Tibial artery (tissue), 4 donors: ENCODE measurements at regions not wholly inside any gene's neighbourhood (a gene's known extent, or its start where the extent isn't known, plus 50 kb on each side); places are given as distances from the start of the nearest gene placed in this dataset.

Experiments
- DNase-seq, 2 donors: peaks; one replicate each; pipeline ENCODE4 v3.0.0-alpha.2; 2019
- H3K27ac ChIP-seq, 2 donors: fragments of 200-600 bp; sonication (generic) in 1 of 2; 1 replicate in 1 of 2; 2 replicates in 1 of 2; pipeline ENCODE4 v1.5.1; 2018 to 2019; ENCODE audit warnings: mild to moderate bottlenecking in 1 of 2
- H3K27me3 ChIP-seq, 2 donors: fragments of 200-600 bp; sonication (generic) in 1 of 2; one replicate each; pipeline versions ENCODE4 v1.5.1 to v1.6.0; 2016 to 2019
- H3K36me3 ChIP-seq, 3 donors: fragments of 200-600 bp; sonication (generic) in 2 of 3; one replicate each; pipeline ENCODE4 v1.5.1; 2016 to 2019; ENCODE audit warnings: mild to moderate bottlenecking in 2 of 3
- H3K4me1 ChIP-seq, 4 donors: fragments of 200-600 bp; sonication (generic) in 2 of 4; 1 replicate in 3 of 4; 2 replicates in 1 of 4; pipeline ENCODE4 v1.5.1; 2016 to 2019
- H3K4me3 ChIP-seq, 2 donors: fragments of 200-600 bp; sonication (generic) in 1 of 2; 1 replicate in 1 of 2; 2 replicates in 1 of 2; pipeline ENCODE4 v1.5.1; 2018 to 2019; ENCODE audit warnings: mild to moderate bottlenecking in 2 of 2
- H3K9me3 ChIP-seq, 3 donors: fragments of 200-600 bp; sonication (generic) in 1 of 3; one replicate each; pipeline ENCODE4 v1.5.1; 2016 to 2019
- intact Hi-C: fragments of 100-400 bp; cut with DNase I; formaldehyde crosslinking; loops from one replicate; pipeline ENCODE4 v1.15.0; 2023; ENCODE audit warnings: low total_unique reads
- TF ChIP-seq, protein P1 (sequence below), 2 experiments: fragments of 200-600 bp in 1 of 2; fragments of 450-650 bp in 1 of 2; IDR thresholded peaks; one replicate each; pipeline ENCODE4 v1.5.1; 2017 to 2019; ENCODE audit warnings: antibody characterized with exemption in 2 of 2, mild to moderate bottlenecking in 1 of 2, moderate library complexity in 1 of 2

DNA sequence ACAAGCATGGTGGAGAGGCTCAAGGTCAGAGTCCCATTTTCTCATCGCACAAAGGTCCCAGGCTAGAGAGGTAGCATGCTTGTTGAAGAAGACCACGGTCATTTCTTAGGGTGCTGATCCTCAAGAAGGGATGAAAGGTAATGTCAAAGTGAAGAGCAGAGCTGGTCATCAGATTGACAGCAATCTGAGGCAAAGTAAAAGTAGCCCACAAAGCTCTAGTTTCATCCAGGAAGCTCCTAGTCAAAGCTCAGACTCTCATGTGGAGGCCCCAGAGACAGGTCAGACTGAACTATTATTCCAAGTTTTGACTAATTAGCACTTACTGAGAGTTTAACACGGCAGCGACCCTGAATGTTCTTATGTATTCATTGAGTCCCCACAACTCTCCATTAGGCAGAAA lies 270.6 kb downstream of the RPS29 start:
- Histone ChIP-seq H3K9me3 (no peaks in the 10 kb centered on the region), H3K27ac (no peak overlapping the region), H3K4me1 (no peaks in the 10 kb centered on the region), H3K4me3 (no peak overlapping the region), H3K27me3 (no peaks in the 10 kb centered on the region), H3K36me3 (no peaks in the 10 kb centered on the region)
- intact Hi-C loops: no loop called here
- TF ChIP-seq, protein P1, sequence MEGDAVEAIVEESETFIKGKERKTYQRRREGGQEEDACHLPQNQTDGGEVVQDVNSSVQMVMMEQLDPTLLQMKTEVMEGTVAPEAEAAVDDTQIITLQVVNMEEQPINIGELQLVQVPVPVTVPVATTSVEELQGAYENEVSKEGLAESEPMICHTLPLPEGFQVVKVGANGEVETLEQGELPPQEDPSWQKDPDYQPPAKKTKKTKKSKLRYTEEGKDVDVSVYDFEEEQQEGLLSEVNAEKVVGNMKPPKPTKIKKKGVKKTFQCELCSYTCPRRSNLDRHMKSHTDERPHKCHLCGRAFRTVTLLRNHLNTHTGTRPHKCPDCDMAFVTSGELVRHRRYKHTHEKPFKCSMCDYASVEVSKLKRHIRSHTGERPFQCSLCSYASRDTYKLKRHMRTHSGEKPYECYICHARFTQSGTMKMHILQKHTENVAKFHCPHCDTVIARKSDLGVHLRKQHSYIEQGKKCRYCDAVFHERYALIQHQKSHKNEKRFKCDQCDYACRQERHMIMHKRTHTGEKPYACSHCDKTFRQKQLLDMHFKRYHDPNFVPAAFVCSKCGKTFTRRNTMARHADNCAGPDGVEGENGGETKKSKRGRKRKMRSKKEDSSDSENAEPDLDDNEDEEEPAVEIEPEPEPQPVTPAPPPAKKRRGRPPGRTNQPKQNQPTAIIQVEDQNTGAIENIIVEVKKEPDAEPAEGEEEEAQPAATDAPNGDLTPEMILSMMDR (IDR thresholded peaks at IDR 0.05): no peak
- no peak for DNase-seq

DNA sequence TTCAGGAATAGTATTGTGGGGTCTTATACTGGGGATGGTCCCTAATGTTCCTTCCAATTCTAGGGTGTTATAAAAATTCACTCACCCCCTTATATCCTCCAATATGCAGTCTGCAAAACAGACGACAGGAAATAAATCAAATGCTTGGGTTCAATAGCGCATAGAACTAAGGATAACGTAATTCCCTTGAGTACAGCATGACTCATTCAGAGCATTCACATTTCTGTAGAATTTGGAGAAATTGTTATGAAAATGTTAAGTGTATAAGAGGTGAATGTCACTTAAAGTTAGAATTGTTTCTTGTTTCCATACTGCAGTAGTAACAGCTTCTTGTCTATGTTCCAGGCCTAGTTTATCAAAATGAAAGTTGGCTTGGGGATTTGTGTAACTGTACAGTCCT lies 271.4 kb downstream of the RPS29 start:
- intact Hi-C loops: no loop called here
- TF ChIP-seq, protein P1 (IDR thresholded peaks at IDR 0.05): no peak
- Histone ChIP-seq H3K9me3 (no peaks in the 10 kb centered on the region), H3K36me3 (no peaks in the 10 kb centered on the region), H3K4me3 (no peak overlapping the region), H3K27ac (no peak overlapping the region), H3K4me1 (no peaks in the 10 kb centered on the region), H3K27me3 (no peaks in the 10 kb centered on the region)
- no peak for DNase-seq

DNA sequence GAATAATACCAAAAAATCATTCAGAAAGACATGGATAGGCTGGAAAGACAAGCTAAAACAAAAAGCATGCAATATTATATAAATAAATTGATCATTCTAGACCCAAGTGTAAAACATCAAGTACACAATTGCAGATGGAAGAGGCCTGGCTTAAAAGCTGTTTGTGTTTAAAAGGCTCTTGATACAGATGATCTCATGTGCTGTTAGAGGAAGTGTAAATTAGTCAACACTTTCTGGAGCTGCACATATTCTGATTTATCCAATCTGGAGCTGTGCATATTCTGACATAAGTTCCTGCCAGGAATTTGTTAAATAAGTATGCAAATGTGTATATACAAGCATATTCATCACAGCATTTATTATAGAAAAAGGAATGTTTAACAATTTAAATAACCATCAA lies 273.1 kb downstream of the RPS29 start:
- TF ChIP-seq, protein P1 (IDR thresholded peaks at IDR 0.05): no peak
- no peak for DNase-seq
- no peaks in the 10 kb centered on the region for H3K9me3 ChIP-seq
- no peak overlapping the region for H3K27ac ChIP-seq
- intact Hi-C loops: no loop called here
- H3K4me1 ChIP-seq: no peaks in the 10 kb centered on the region
- no peaks in the 10 kb centered on the region for H3K27me3 ChIP-seq
- H3K36me3 ChIP-seq: no peaks in the 10 kb centered on the region
- H3K4me3 ChIP-seq: no peak overlapping the region

DNA sequence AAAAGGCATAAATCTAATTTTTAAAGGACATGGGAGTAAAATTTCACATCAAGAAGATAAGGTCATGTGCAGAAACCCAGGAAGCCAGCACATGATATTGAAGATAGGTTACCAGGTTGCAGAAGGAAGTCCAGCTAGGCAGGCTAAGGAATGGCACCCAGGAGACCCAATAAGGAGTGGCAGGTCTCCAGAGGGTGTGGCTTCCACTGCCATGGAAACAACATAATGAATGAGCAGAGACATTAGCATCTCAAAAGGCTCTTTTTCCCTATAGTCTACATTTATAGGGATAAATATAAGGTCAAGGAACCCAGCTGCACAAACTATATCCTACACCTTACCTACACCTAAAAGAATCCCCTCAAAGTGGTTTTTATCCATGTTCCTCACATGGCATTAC lies 275.9 kb downstream of the RPS29 start:
- DNase-seq: no peak
- Histone ChIP-seq H3K27me3 (no peaks in the 10 kb centered on the region), H3K4me1 (no peaks in the 10 kb centered on the region), H3K36me3 (no peaks in the 10 kb centered on the region), H3K4me3 (no peak overlapping the region), H3K27ac (no peak overlapping the region), H3K9me3 (no peaks in the 10 kb centered on the region)
- intact Hi-C loops: no loop called here
- TF ChIP-seq, protein P1 (IDR thresholded peaks at IDR 0.05): no peak

DNA sequence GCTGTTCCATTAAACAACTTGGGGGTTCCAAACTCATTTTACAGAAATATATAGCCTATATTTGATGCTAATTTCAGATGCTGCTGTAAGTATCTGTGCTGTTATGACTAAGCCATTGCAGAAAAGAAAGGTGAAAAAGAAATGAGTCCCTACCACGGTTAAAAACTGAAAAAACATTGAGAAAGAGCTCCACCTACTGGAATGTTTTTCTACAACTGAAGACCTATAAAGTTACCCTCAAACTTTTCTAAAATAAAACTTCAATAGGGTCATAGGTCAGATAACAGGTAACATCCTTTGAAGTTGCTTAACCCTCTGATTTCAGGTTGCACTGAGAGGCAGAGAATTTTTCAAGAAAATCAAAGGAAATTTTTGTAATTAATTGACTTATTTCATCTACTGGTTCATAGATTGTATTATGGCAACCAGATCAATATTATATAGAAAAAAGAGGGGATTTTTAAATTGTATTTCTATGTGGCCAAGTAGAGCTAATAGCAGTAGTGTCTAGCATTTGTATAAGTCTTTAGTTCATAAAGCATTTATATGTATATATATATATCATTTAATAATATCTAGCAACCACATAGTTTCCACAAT lies 279.9 kb downstream of the RPS29 start:
- H3K4me1 ChIP-seq: no peaks in the 10 kb centered on the region
- H3K9me3 ChIP-seq: no peaks in the 10 kb centered on the region
- no peaks in the 10 kb centered on the region for H3K36me3 ChIP-seq
- H3K27me3 ChIP-seq: no peaks in the 10 kb centered on the region
- intact Hi-C loops: no loop called here
- DNase-seq: no peak
- no peak overlapping the region for H3K27ac ChIP-seq
- TF ChIP-seq, protein P1 (IDR thresholded peaks at IDR 0.05): peak; percentile 12
- no peak overlapping the region for H3K4me3 ChIP-seq
